ENCODE measurements at regions not wholly inside any gene's neighbourhood (a gene's known extent, or its start where the extent isn't known, plus 50 kb on each side); places are given as distances from the start of the nearest gene placed in this dataset.

- Mint-ChIP-seq H3K4me1 (no peaks in the 10 kb centered on the region), H3K27ac (no peak overlapping the region), H3K4me3 (no peak overlapping the region), H3K27me3 (no peaks in the 10 kb centered on the region), H3K9me3 (peaks cover 0 to 11% (median 4%) of the 10 kb centered on the region in 11 donors), H3K36me3 (no peaks in the 10 kb centered on the region)
- ATAC-seq (no peak), DNase-seq (no peak)
- no peaks in the 10 kb centered on the region for H3K4me1 ChIP-seq (ENCODE audit: control insufficient read depth in 2 of 2, insufficient read depth in 2 of 2, low read length in 2 of 2)
- no peaks in the 10 kb centered on the region for H3K27me3 ChIP-seq (ENCODE audit: control insufficient read depth in 2 of 2, insufficient read depth in 2 of 2, low read length in 2 of 2)
- intact Hi-C loops (cut with micrococcal nuclease) = no loop called here
- ChIA-PET CTCF (no interaction called here), POLR2A (no interaction called here)
- H3K36me3 ChIP-seq (ENCODE audit: control insufficient read depth in 2 of 3, insufficient read depth in 3 of 3, low read length in 3 of 3) = no peaks in the 10 kb centered on the region
- no peaks in the 10 kb centered on the region for H3K9me3 ChIP-seq (ENCODE audit: control insufficient read depth in 2 of 3, low read length in 3 of 3)
- no peak overlapping the region for H3K27ac ChIP-seq (ENCODE audit: low read depth, low read length)
- H3K4me3 ChIP-seq (ENCODE audit: low read length) = no peak overlapping the region
Measured at GRCh38 chr4:57496697-57497471, 386.7 kb upstream of the IGFBP7 start.

GRCh38 chr4:57494821-57495220 lies 384.6 kb upstream of the IGFBP7 start:
- Histone ChIP-seq H3K27me3 (ENCODE audit: control insufficient read depth in 2 of 2, insufficient read depth in 2 of 2, low read length in 2 of 2) (no peaks in the 10 kb centered on the region), H3K27ac (ENCODE audit: low read depth, low read length) (no peak overlapping the region), H3K4me1 (ENCODE audit: control insufficient read depth in 2 of 2, insufficient read depth in 2 of 2, low read length in 2 of 2) (no peaks in the 10 kb centered on the region), H3K36me3 (ENCODE audit: control insufficient read depth in 2 of 3, insufficient read depth in 3 of 3, low read length in 3 of 3) (no peaks in the 10 kb centered on the region), H3K9me3 (ENCODE audit: control insufficient read depth in 2 of 3, low read length in 3 of 3) (no peaks in the 10 kb centered on the region), H3K4me3 (ENCODE audit: low read length) (no peak overlapping the region)
- H3K4me3 Mint-ChIP-seq = no peak overlapping the region
- ChIA-PET POLR2A (no interaction called here), CTCF (no interaction called here)
- DNase-seq (no peak), ATAC-seq (no peak)
- intact Hi-C loops (cut with micrococcal nuclease) = no loop called here
- H3K4me1 Mint-ChIP-seq = no peaks in the 10 kb centered on the region
- H3K9me3 Mint-ChIP-seq = peaks cover 0 to 12% (median 4%) of the 10 kb centered on the region in 11 donors
- no peaks in the 10 kb centered on the region for H3K36me3 Mint-ChIP-seq
- no peaks in the 10 kb centered on the region for H3K27me3 Mint-ChIP-seq
- no peak overlapping the region for H3K27ac Mint-ChIP-seq

GRCh38 chr4:57492251-57492878 lies 382.2 kb upstream of the IGFBP7 start:
- Mint-ChIP-seq H3K27ac (no peak overlapping the region), H3K4me1 (no peaks in the 10 kb centered on the region), H3K4me3 (no peak overlapping the region), H3K36me3 (no peaks in the 10 kb centered on the region), H3K9me3 (peaks cover 0 to 12% (median 3%) of the 10 kb centered on the region in 11 donors), H3K27me3 (no peaks in the 10 kb centered on the region)
- Histone ChIP-seq H3K27ac (ENCODE audit: low read depth, low read length) (no peak overlapping the region), H3K9me3 (ENCODE audit: control insufficient read depth in 2 of 3, low read length in 3 of 3) (no peaks in the 10 kb centered on the region), H3K4me1 (ENCODE audit: control insufficient read depth in 2 of 2, insufficient read depth in 2 of 2, low read length in 2 of 2) (no peaks in the 10 kb centered on the region), H3K36me3 (ENCODE audit: control insufficient read depth in 2 of 3, insufficient read depth in 3 of 3, low read length in 3 of 3) (no peaks in the 10 kb centered on the region), H3K27me3 (ENCODE audit: control insufficient read depth in 2 of 2, insufficient read depth in 2 of 2, low read length in 2 of 2) (no peaks in the 10 kb centered on the region), H3K4me3 (ENCODE audit: low read length) (no peak overlapping the region)
- ChIA-PET CTCF (no interaction called here), POLR2A (no interaction called here)
- DNase-seq (no peak), ATAC-seq (no peak)
- intact Hi-C loops (cut with micrococcal nuclease) = no loop called here

- H3K27me3 ChIP-seq (ENCODE audit: control insufficient read depth in 2 of 2, insufficient read depth in 2 of 2, low read length in 2 of 2) = no peaks in the 10 kb centered on the region
- H3K36me3 ChIP-seq (ENCODE audit: control insufficient read depth in 2 of 3, insufficient read depth in 3 of 3, low read length in 3 of 3) = no peaks in the 10 kb centered on the region
- no peak overlapping the region for H3K4me3 Mint-ChIP-seq
- H3K4me1 Mint-ChIP-seq = no peaks in the 10 kb centered on the region
- H3K4me3 ChIP-seq (ENCODE audit: low read length) = no peak overlapping the region
- H3K27me3 Mint-ChIP-seq = no peaks in the 10 kb centered on the region
- no peaks in the 10 kb centered on the region for H3K4me1 ChIP-seq (ENCODE audit: control insufficient read depth in 2 of 2, insufficient read depth in 2 of 2, low read length in 2 of 2)
- H3K27ac Mint-ChIP-seq = no peak overlapping the region
- H3K9me3 ChIP-seq (ENCODE audit: control insufficient read depth in 2 of 3, low read length in 3 of 3) = no peaks in the 10 kb centered on the region
- H3K27ac ChIP-seq (ENCODE audit: low read depth, low read length) = no peak overlapping the region
- no peak for DNase-seq
- H3K36me3 Mint-ChIP-seq = no peaks in the 10 kb centered on the region
- intact Hi-C loops (cut with micrococcal nuclease) = no loop called here
- POLR2A ChIA-PET = no interaction called here
- H3K9me3 Mint-ChIP-seq = peaks cover 0 to 12% (median 3%) of the 10 kb centered on the region in 11 donors
- ATAC-seq = no peak
- CTCF ChIA-PET = no interaction called here
Measured at GRCh38 chr4:57491388-57491787, 381.2 kb upstream of the IGFBP7 start.

- H3K9me3 ChIP-seq (ENCODE audit: control insufficient read depth in 2 of 3, low read length in 3 of 3) = no peaks in the 10 kb centered on the region
- no peak for ATAC-seq
- DNase-seq = no peak
- Mint-ChIP-seq H3K4me1 (no peaks in the 10 kb centered on the region), H3K27me3 (no peaks in the 10 kb centered on the region), H3K27ac (no peak overlapping the region), H3K9me3 (peaks cover 0 to 12% (median 3%) of the 10 kb centered on the region in 11 donors), H3K36me3 (no peaks in the 10 kb centered on the region), H3K4me3 (no peak overlapping the region)
- H3K4me1 ChIP-seq (ENCODE audit: control insufficient read depth in 2 of 2, insufficient read depth in 2 of 2, low read length in 2 of 2) = no peaks in the 10 kb centered on the region
- no peaks in the 10 kb centered on the region for H3K27me3 ChIP-seq (ENCODE audit: control insufficient read depth in 2 of 2, insufficient read depth in 2 of 2, low read length in 2 of 2)
- CTCF ChIA-PET = no interaction called here
- H3K4me3 ChIP-seq (ENCODE audit: low read length) = no peak overlapping the region
- POLR2A ChIA-PET = no interaction called here
- intact Hi-C loops (cut with micrococcal nuclease) = no loop called here
- no peaks in the 10 kb centered on the region for H3K36me3 ChIP-seq (ENCODE audit: control insufficient read depth in 2 of 3, insufficient read depth in 3 of 3, low read length in 3 of 3)
- no peak overlapping the region for H3K27ac ChIP-seq (ENCODE audit: low read depth, low read length)
Measured at GRCh38 chr4:57490520-57491255, 380.5 kb upstream of the IGFBP7 start.

- no peaks in the 10 kb centered on the region for H3K27me3 Mint-ChIP-seq
- ATAC-seq = no peak
- Histone ChIP-seq H3K4me1 (ENCODE audit: control insufficient read depth in 2 of 2, insufficient read depth in 2 of 2, low read length in 2 of 2) (no peaks in the 10 kb centered on the region), H3K27me3 (ENCODE audit: control insufficient read depth in 2 of 2, insufficient read depth in 2 of 2, low read length in 2 of 2) (no peaks in the 10 kb centered on the region), H3K27ac (ENCODE audit: low read depth, low read length) (no peak overlapping the region), H3K36me3 (ENCODE audit: control insufficient read depth in 2 of 3, insufficient read depth in 3 of 3, low read length in 3 of 3) (no peaks in the 10 kb centered on the region), H3K9me3 (ENCODE audit: control insufficient read depth in 2 of 3, low read length in 3 of 3) (no peaks in the 10 kb centered on the region), H3K4me3 (ENCODE audit: low read length) (no peak overlapping the region)
- POLR2A ChIA-PET = no interaction called here
- intact Hi-C loops (cut with micrococcal nuclease) = no loop called here
- no peaks in the 10 kb centered on the region for H3K36me3 Mint-ChIP-seq
- H3K9me3 Mint-ChIP-seq = peaks cover 0 to 8% (median 0%) of the 10 kb centered on the region in 11 donors
- H3K4me1 Mint-ChIP-seq = no peaks in the 10 kb centered on the region
- no peak overlapping the region for H3K4me3 Mint-ChIP-seq
- CTCF ChIA-PET = no interaction called here
- H3K27ac Mint-ChIP-seq = no peak overlapping the region
- no peak for DNase-seq
Measured at GRCh38 chr4:57488366-57489162, 378.4 kb upstream of the IGFBP7 start.

Measured in naive thymus-derived CD4-positive, alpha-beta T cell (primary cell).